Lower leg skin (tissue), 4 donors: ENCODE measurements at regions not wholly inside any gene's neighbourhood (a gene's known extent, or its start where the extent isn't known, plus 50 kb on each side); places are given as distances from the start of the nearest gene placed in this dataset.
A peak's percentile ranks its signal among the peaks of the same experiment; 100 is the strongest.

Experiments used
- DNase-seq, 2 donors: peaks; one replicate each; pipeline ENCODE4 v3.0.0-alpha.2; 2019; ENCODE audit warnings: low spot score in 2 of 2
- H3K4me3 ChIP-seq: fragments of 200-600 bp; sonication (generic); 2 replicates; pipeline ENCODE4 v1.5.1; 2017; ENCODE audit warnings: mild to moderate bottlenecking, low read depth; ENCODE audit not compliant: poor library complexity, severe bottlenecking
- POLR2A ChIP-seq, 2 donors: fragments of 450-650 bp; IDR thresholded peaks; one replicate each; pipeline ENCODE4 v1.6.1; 2016 to 2017; ENCODE audit warnings: antibody characterized with exemption in 2 of 2, mild to moderate bottlenecking in 1 of 2, moderate library complexity in 1 of 2
- WGBS, 2 donors: methylation state at CpG; one replicate each; pipeline ENCODE4 v1.1.5; 2018; 5-methylcytosine and 5-hydroxymethylcytosine counted together
- intact Hi-C: fragments of 100-400 bp; cut with DNase I; formaldehyde crosslinking; loops from one replicate; pipeline ENCODE4 v1.15.0; 2023; ENCODE audit warnings: low total_unique reads
- TF ChIP-seq, protein P1 (sequence below), 3 donors: fragments of 450-650 bp; IDR thresholded peaks; one replicate each; pipeline ENCODE4 v1.5.1; 2016; ENCODE audit warnings: antibody characterized with exemption in 3 of 3, mild to moderate bottlenecking in 3 of 3, moderate library complexity in 2 of 3

DNA sequence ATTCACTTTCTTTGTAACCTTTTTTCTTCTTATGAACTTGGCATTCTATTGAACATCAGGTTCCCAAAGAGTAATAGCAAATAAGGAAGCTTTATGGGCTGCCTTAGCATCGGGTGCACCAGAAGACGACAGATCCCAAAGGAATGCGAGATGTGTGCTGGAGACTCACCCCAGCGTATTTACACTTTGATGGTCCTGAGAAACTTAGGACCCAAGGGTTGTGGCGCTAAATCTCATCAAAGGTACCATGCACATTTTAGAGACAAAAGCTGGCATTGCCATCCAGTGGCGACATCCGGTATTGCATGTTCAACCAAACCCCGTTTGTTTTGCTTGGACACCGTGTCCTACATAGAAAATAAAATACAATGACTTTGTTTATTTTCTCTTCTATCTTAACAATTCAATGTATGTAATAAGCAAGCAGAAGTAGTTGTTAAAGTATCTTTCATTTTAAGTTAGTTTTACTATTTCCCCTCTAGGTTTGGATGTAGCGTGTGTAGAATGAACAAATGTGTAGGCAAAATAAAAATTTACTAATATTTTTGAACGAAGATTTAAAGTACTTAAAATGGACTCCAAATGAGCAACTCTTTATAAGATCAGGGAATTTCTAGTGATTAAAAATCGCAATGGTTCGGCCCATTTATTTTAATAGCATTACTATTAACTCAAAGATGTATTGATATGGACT, 1154.8 kb downstream of the GATA3 start:
- H3K4me3 ChIP-seq: no peak overlapping the region
- TF ChIP-seq, protein P1, sequence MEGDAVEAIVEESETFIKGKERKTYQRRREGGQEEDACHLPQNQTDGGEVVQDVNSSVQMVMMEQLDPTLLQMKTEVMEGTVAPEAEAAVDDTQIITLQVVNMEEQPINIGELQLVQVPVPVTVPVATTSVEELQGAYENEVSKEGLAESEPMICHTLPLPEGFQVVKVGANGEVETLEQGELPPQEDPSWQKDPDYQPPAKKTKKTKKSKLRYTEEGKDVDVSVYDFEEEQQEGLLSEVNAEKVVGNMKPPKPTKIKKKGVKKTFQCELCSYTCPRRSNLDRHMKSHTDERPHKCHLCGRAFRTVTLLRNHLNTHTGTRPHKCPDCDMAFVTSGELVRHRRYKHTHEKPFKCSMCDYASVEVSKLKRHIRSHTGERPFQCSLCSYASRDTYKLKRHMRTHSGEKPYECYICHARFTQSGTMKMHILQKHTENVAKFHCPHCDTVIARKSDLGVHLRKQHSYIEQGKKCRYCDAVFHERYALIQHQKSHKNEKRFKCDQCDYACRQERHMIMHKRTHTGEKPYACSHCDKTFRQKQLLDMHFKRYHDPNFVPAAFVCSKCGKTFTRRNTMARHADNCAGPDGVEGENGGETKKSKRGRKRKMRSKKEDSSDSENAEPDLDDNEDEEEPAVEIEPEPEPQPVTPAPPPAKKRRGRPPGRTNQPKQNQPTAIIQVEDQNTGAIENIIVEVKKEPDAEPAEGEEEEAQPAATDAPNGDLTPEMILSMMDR (IDR thresholded peaks at IDR 0.05): no peak
- TF ChIP-seq POLR2A (IDR thresholded peaks at IDR 0.05): no peak
- 18 to 22% methylated on average over 13 of the region's 13 CpGs for WGBS, 2 donors
- intact Hi-C loops: no loop called here
- peak; percentile 58 to 90 for DNase-seq

DNA sequence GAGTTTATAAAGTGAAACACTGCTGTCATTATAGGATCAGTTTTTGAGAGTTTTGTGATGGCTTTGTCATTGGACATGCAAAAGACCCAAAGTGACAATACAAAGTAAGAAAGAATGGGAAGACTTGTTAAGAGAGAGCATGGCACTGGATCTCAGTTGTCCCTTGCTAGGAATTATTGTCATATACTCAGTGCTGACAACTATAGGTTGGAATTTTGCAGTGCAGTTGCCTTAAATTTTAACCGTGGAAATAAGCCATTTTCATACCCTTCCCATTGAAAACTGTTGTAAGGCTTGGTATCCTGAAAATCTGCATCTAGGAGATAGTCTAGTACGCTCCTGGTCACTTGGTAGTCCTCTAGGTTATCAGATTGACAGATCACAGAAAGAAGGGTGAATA, 1156.7 kb downstream of the GATA3 start:
- H3K4me3 ChIP-seq: no peak overlapping the region
- intact Hi-C loops: loop anchor here (5.0 kb wide), 1 partner anchor 1334 kb away; no protein-coding TSS in a partner anchor
- DNase-seq: no peak
- 56 to 57% methylated on average over 2 of the region's 2 CpGs for WGBS, 2 donors
- TF ChIP-seq, protein P1 (IDR thresholded peaks at IDR 0.05): no peak
- no peak for TF ChIP-seq POLR2A (IDR thresholded peaks at IDR 0.05)

DNA sequence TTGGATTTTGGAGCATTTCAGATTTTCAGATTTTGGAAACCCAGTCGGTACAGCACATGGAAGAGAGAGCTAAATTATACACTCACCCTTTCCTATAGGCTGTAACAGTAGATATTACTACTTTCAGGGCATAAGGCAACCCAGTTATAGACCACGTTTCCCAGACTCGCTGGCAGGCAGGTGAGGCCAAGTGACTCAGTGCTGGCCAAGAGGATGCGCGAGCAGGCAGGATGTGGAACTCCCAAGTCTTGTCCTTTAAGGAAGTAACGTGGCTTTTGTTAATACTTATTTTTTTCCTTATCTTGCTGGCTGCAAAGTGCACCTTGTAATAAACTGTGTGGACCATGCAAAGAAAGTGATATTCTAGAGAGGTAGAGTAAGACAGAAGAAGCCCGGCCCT, 1160.1 kb downstream of the GATA3 start:
- no peak overlapping the region for H3K4me3 ChIP-seq
- WGBS, 2 donors: 72 to 80% methylated on average over 7 of the region's 7 CpGs
- no peak for DNase-seq
- TF ChIP-seq POLR2A (IDR thresholded peaks at IDR 0.05): no peak
- TF ChIP-seq, protein P1 (IDR thresholded peaks at IDR 0.05): no peak
- intact Hi-C loops: loop anchor here (5.0 kb wide), 1 partner anchor 1337 kb away; no protein-coding TSS in a partner anchor

DNA sequence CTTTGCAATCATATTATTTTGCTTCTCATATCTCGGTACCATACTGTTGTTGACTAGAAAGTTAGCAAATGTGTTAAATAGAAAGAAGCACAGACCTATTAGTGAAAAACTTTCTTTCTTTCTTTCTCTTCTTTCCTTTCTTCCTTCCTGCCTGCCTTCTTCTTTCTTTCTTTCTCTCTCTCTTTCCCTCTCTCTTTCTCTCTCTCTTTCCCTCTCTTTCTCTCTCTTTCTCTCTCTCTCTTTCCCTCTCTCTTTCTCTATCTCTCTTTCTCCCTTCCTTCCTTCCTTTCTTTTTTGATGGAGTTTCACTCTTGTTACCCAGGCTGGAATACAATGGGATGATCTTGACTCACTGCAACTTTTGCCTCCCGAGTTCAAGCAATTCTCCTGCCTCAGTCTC, 1160.6 kb downstream of the GATA3 start:
- WGBS, 2 donors: 94 to 96% methylated on average over 2 of the region's 2 CpGs
- TF ChIP-seq, protein P1 (IDR thresholded peaks at IDR 0.05): no peak
- TF ChIP-seq POLR2A (IDR thresholded peaks at IDR 0.05): no peak
- intact Hi-C loops: no loop called here
- DNase-seq: no peak
- no peak overlapping the region for H3K4me3 ChIP-seq

DNA sequence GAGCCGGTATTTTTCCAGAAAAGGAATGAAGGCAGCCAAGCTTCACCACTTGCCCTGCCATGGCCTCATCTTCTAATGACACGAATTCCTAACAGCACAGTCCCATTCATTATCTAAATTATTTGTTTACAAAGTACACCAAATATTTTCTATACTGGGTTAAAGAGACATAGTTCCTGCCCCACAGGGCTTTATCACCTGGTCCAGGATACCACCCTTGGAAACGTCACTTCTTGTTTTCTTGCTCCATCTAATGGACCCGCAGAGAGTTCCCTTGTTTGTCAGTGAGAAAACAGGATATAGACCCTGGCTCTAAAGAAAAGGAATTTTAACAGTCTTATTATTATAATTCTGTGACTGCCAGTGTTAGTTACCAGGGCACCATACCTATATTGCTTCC, 1165.4 kb downstream of the GATA3 start:
- no peak overlapping the region for H3K4me3 ChIP-seq
- no peak for DNase-seq
- intact Hi-C loops: no loop called here
- 57 to 65% methylated on average over 4 of the region's 4 CpGs for WGBS, 2 donors
- TF ChIP-seq POLR2A (IDR thresholded peaks at IDR 0.05): no peak
- TF ChIP-seq, protein P1 (IDR thresholded peaks at IDR 0.05): no peak

DNA sequence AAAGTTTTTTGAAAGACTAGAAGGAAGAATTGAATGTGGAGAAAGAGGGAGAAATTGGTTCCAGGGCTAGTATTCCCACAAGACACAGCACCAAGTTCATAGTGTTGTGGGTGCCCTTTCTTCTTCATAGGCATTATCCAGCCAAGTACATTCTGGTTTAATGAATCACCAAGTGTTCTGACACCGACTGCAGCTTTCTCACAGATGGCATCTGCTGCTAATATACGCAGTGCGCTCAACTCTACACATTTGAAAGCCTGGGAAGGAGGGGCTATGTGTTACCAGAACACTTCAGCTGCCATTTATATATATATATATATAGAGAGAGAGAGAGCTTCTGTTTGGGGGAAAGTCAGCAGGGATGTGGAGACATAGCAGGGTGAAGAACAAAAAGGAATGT, 1168.4 kb downstream of the GATA3 start:
- TF ChIP-seq POLR2A (IDR thresholded peaks at IDR 0.05): no peak
- DNase-seq: no peak
- 53 to 54% methylated on average over 3 of the region's 3 CpGs for WGBS, 2 donors
- intact Hi-C loops: no loop called here
- H3K4me3 ChIP-seq: no peak overlapping the region
